Breast epithelium (tissue), 4 donors: ENCODE measurements at regions not wholly inside any gene's neighbourhood (a gene's known extent, or its start where the extent isn't known, plus 50 kb on each side); places are given as distances from the start of the nearest gene placed in this dataset.
A peak's percentile ranks its signal among the peaks of the same experiment; 100 is the strongest.
"Not testable (repeated sequence)": the region's sequence is repeated elsewhere in the genome, so short reads cannot be mapped to it uniquely, and the experiment has no call there.

ENCODE experiments used
- DNase-seq, 2 donors: peaks; one replicate each; pipeline ENCODE4 v3.0.0-alpha.2; 2019; ENCODE audit warnings: low spot score in 2 of 2
- H3K27ac ChIP-seq, 2 donors: fragments of 200-600 bp; sonication (generic) in 1 of 2; one replicate each; pipeline ENCODE4 v1.5.1; 2016 to 2019; ENCODE audit warnings: mild to moderate bottlenecking in 1 of 2
- H3K27me3 ChIP-seq, 2 donors: fragments of 200-600 bp; sonication (generic) in 1 of 2; one replicate each; pipeline versions ENCODE4 v1.5.1 to v1.6.0; 2017 to 2019; ENCODE audit warnings: control low read depth in 1 of 2, mild to moderate bottlenecking in 1 of 2
- H3K36me3 ChIP-seq: fragments of 200-600 bp; one replicate; pipeline ENCODE4 v1.5.1; 2019
- H3K4me1 ChIP-seq, 2 donors: fragments of 200-600 bp; sonication (generic); one replicate each; pipeline ENCODE4 v1.5.1; 2016 to 2019; ENCODE audit warnings: control low read depth in 1 of 2
- H3K4me3 ChIP-seq, 3 donors: fragments of 200-600 bp; sonication (generic); 1 replicate in 2 of 3; 2 replicates in 1 of 3; pipeline ENCODE4 v1.5.1; 2016 to 2019; ENCODE audit warnings: mild to moderate bottlenecking in 3 of 3, moderate library complexity in 2 of 3
- H3K9me3 ChIP-seq, 2 donors: fragments of 200-600 bp; sonication (generic) in 1 of 2; one replicate each; pipeline ENCODE4 v1.5.1; 2016 to 2019; ENCODE audit warnings: control low read depth in 1 of 2
- CTCF ChIP-seq, 3 donors: fragments of 450-650 bp; IDR thresholded peaks; one replicate each; pipeline ENCODE4 v1.5.1; 2016 to 2017; ENCODE audit warnings: antibody characterized with exemption in 3 of 3, mild to moderate bottlenecking in 3 of 3, moderate library complexity in 3 of 3
- POLR2A ChIP-seq: fragments of 450-650 bp; IDR thresholded peaks from one replicate; pipeline ENCODE4 v1.6.1; 2016; ENCODE audit warnings: antibody characterized with exemption, mild to moderate bottlenecking, moderate library complexity
- POLR2AphosphoS5 ChIP-seq, 3 donors: sonication (generic); formaldehyde crosslinking; IDR thresholded peaks; one replicate each; pipeline ENCODE4 v1.6.1; 2017; ENCODE audit warnings: antibody characterized with exemption in 3 of 3
- intact Hi-C: fragments of 100-400 bp; cut with DNase I; formaldehyde crosslinking; loops from one replicate; pipeline ENCODE4 v1.15.1; 2023; ENCODE audit warnings: low total_unique reads

GRCh38 chr15:22714358-22715132 lies 71.9 kb upstream of the NIPA1 start:
- intact Hi-C loops, H3K27ac ChIP-seq, H3K27me3 ChIP-seq, H3K36me3 ChIP-seq, H3K4me1 ChIP-seq, DNase-seq, H3K9me3 ChIP-seq: not testable (repeated sequence)
- H3K4me3 ChIP-seq, result peak overlapping the region in 2 of 3 donors; percentile 25 to 51

- DNase-seq, H3K27me3 ChIP-seq, intact Hi-C loops, H3K36me3 ChIP-seq, H3K4me3 ChIP-seq, H3K27ac ChIP-seq, H3K9me3 ChIP-seq, H3K4me1 ChIP-seq: not testable (repeated sequence)
Measured at GRCh38 chr15:22715133-22715845, 71.2 kb upstream of the NIPA1 start.

GRCh38 chr15:22719980-22720379 lies 66.5 kb upstream of the NIPA1 start:
- H3K27me3 ChIP-seq, H3K9me3 ChIP-seq, H3K27ac ChIP-seq, DNase-seq, H3K4me1 ChIP-seq, intact Hi-C loops, H3K36me3 ChIP-seq, H3K4me3 ChIP-seq: not testable (repeated sequence)

GRCh38 chr15:22726104-22726503 lies 60.3 kb upstream of the NIPA1 start:
- intact Hi-C loops, H3K27me3 ChIP-seq, DNase-seq, H3K4me1 ChIP-seq, H3K4me3 ChIP-seq, H3K36me3 ChIP-seq, H3K9me3 ChIP-seq, H3K27ac ChIP-seq: not testable (repeated sequence)

GRCh38 chr15:22735067-22735466 lies 51.4 kb upstream of the NIPA1 start:
- H3K9me3 ChIP-seq, H3K27me3 ChIP-seq, H3K36me3 ChIP-seq, H3K4me3 ChIP-seq, H3K4me1 ChIP-seq, intact Hi-C loops, DNase-seq, H3K27ac ChIP-seq: not testable (repeated sequence)

- no peaks in the 10 kb centered on the region for H3K36me3 ChIP-seq
- no peak overlapping the region for H3K4me3 ChIP-seq
- no peak overlapping the region for H3K27ac ChIP-seq
- intact Hi-C loops, result no loop called here
- no peaks in the 10 kb centered on the region for H3K27me3 ChIP-seq
- TF ChIP-seq POLR2A, result no peak
- no peak for TF ChIP-seq CTCF (IDR thresholded peaks at IDR 0.05)
- TF ChIP-seq POLR2AphosphoS5 (IDR thresholded peaks at IDR 0.05), result no peak
- no peak for DNase-seq
- no peaks in the 10 kb centered on the region for H3K9me3 ChIP-seq
- no peaks in the 10 kb centered on the region for H3K4me1 ChIP-seq
Measured at GRCh38 chr15:22735781-22736180, 50.7 kb upstream of the NIPA1 start.

GRCh38 chr15:22736200-22736599 lies 50.2 kb upstream of the NIPA1 start:
- H3K4me1 ChIP-seq, H3K27me3 ChIP-seq, H3K9me3 ChIP-seq, H3K36me3 ChIP-seq, intact Hi-C loops, H3K4me3 ChIP-seq, DNase-seq, H3K27ac ChIP-seq: not testable (repeated sequence)
